ENCODE measurements at regions not wholly inside any gene's neighbourhood (a gene's known extent, or its start where the extent isn't known, plus 50 kb on each side); places are given as distances from the start of the nearest gene placed in this dataset.
A peak's percentile ranks its signal among the peaks of the same experiment; 100 is the strongest.
"Not testable (repeated sequence)": the region's sequence is repeated elsewhere in the genome, so short reads cannot be mapped to it uniquely, and the experiment has no call there.

- DNase-seq = no peak
Observed at GRCh38 chr1:5730272-5731109, 261.7 kb downstream of the NPHP4 start.

GRCh38 chr1:5729636-5730145 lies 262.5 kb downstream of the NPHP4 start:
- DNase-seq = no peak

DNA sequence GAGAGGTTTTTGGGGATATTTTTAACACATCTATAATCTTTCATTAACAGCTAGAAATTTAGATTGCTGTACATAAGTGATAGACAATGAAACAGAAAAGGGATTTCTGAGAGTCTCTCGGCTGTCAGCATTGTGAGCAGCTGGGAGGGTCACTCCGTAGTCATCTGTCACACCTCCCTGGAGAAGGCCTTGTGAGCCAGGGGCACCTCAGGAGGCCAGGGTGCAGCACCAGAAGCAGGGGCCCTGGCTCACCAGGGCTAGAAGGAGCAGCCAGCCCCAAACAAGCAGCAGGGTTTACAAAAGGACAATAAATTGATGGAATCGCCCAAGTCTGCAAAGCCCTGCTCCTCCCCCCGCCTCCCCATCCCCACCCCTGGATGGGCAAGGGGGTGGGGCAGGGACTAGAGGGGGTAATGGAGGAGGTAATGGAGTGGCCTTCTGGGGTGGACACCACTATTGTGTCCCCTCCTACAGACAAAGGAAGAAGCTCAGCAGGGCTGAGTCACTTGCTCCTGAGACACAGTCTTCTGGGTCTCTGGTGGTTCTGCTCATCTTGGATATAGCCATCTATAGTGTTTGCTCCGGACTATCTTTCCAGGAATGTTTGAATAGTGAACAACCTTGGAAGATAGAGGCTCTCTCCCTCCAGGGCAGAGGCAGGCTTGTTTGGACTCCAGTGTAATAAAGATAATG lies 263.4 kb downstream of the NPHP4 start:
- no peak for DNase-seq

DNA sequence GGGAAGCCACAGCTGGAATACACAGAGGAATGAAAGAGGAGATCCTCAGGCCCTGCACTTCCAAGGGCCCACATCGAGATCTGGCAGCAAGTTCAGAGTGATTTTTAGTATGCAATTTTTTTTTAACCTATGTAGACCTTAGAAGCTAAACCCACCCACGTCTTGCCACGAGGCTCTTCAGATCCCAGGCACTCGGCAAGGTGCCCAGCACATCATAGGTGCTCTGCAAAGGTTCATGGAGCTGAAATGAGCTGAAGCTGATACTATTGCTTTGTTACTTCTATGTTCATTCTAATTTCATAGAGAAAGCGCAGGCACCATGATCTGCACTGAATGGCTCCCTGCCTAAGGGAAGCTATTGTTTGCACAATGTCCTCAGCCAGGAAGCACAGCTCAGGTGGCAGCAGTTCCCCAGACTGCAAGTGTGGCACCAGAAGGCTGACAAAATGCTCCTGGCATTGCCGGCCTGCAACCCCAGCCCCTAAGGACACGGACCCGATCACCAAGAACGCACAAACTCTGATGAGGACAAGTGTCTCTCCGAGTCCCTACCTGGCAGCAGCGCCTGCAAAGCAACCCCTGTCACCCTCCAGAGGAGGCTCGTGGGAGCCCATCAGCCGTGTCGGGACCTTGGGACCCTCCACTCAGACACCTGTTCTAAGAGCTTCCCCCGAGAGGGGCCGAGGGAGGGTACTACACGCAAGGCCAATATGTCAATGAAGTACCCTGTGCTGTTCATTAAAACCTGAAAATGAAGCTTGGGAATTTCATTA lies 264.2 kb downstream of the NPHP4 start:
- no peak for DNase-seq

- no peak for DNase-seq
Observed at GRCh38 chr1:5727191-5727590, 265.0 kb downstream of the NPHP4 start.

DNA sequence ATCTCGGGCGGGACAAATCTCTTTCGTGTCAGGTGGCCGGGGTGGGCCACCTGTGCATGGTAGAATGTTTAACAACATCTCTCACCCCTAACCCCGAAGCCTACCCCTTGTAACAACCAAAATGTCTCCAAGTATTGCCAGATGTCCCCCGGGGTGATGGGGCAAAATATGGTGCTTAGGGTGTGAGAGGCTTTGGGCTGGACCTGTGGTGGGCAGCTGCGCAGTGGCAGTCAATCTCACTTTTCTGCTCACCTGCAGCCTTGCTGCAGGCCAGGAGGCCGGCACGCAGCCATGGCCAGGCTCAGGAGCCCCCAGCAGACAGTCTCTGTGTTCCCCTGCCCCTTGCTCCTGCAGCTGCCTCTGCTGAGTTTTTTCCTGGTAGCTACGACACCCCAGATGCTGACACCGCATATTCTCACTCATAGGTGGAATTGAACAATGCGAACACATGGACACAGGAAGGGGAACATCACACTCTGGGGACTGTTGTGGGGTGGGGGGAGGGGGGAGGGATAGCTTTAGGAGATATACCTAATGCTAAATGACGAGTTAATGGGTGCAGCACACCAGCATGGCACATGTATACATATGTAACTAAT lies 265.5 kb downstream of the NPHP4 start:
- not testable (repeated sequence) for DNase-seq

- no peak for DNase-seq
Observed at GRCh38 chr1:5725855-5726585, 266.2 kb downstream of the NPHP4 start.

GRCh38 chr1:5725406-5725805 lies 266.8 kb downstream of the NPHP4 start:
- DNase-seq = no peak

- no peak for DNase-seq
Observed at GRCh38 chr1:5724847-5725246, 267.4 kb downstream of the NPHP4 start.

DNA sequence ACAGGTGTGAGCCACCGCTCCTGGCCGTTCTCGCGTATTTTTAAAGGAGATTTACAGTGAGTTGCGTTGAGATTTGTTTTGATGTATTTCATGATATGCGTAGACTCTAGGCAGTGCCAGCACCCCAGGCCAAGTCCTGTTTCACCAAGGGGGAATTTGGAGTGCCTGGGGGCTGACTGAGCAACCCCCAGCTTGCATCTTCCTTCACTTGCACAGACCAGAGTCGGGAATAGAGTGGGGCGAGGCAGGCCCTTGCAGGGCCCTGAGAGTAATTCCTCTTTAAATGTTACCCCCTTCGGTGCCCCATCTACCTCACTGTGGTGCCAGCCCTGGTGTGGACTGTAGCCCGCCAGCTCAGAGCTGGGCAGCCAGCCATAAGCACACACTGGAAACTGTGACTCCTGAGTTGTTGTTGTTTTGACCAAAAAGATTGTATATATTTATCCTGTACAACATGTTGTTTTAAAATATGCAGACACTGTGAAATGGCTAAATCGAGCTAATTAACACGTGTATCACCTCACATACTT lies 269.5 kb downstream of the NPHP4 start:
- no peak for DNase-seq

DNA sequence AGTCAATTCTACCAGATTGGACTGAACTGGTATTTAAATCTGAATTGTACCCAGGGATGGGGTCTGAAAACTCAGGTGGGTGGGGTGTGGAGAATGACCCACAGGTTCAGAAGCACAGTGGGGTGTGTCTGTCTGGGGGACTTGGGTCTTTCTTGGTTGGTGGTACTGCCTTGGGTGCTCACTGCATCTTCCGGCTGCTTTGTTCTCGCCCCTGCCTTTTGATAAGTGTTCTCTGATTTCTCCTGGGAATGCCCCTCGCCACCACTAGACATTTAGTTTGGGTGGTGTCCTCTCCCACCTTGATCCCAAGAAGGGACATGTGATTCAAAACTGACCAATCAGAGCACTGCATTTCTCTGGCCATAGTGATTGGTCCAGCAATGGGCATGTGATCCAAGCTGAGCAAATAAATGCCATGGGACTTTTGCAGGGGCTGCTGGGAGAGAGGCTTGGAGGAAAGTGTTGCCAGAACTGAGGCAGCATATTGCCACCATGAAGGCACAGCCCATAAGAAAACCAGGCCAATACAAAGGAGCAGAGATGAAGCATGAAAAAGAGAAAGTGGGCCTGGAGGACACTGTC lies 270.5 kb downstream of the NPHP4 start:
- DNase-seq = no peak

- DNase-seq = no peak
Observed at GRCh38 chr1:5720936-5721335, 271.3 kb downstream of the NPHP4 start.

DNA sequence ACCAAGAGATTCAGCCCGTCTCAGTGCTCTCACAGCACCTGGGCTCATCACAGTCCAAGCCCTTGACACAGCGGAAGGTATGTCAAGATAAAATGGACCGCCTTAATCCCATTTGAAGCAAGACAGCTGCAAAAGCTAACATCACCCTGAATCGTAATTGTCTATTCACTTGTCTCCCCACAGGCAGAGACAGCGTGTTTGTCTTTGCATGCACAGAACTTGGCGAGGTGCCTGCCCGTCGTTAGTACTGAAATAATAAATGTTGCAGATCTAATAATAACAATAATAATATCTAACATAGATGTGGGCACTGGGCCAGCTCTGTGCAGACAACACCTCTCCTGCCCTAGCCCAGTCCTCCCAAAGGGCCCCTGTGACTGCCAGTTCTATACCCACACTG lies 271.7 kb downstream of the NPHP4 start:
- peak; percentile 36 for DNase-seq

- DNase-seq = no peak
Observed at GRCh38 chr1:5720045-5720444, 272.2 kb downstream of the NPHP4 start.

DNA sequence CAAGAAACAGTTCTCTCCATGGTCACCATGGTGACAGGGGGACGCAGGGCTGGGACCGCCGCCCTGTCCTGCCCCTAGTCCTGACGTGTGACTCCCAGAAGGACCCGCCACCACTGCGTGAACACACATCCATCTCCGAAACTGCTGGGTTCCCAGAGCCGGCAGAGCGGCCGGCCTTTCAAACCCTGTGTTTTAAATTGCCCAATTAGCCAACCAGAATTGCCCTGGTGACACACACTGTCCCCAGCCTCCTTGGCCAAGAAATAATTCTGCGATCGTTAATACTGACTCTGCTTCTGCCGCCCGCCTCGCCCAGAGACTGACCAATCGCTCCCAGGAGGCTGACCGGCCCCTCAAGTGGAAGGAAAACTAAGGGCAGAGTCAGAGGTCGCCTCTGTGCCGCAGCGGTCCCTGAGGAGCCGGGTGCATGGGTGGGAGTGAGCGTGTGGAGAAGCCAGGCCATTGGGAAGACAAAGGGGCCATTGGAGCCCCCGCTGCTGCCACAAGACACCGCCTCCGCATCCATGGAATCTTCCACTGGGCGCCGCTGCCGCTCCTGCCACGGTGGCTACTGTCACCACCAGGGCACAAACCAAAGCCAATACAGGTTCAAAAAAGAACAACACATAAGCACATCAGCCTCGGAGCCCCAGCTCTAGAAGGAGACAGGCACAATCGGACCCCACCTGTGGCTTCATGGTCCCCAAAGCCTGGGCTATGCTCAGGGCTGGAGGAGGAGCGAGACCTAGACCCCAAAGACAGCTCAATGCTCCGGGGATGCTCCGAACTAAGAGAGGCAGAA lies 273.2 kb downstream of the NPHP4 start:
- no peak for DNase-seq

GRCh38 chr1:5717031-5717682 lies 275.1 kb downstream of the NPHP4 start:
- no peak for DNase-seq

DNA sequence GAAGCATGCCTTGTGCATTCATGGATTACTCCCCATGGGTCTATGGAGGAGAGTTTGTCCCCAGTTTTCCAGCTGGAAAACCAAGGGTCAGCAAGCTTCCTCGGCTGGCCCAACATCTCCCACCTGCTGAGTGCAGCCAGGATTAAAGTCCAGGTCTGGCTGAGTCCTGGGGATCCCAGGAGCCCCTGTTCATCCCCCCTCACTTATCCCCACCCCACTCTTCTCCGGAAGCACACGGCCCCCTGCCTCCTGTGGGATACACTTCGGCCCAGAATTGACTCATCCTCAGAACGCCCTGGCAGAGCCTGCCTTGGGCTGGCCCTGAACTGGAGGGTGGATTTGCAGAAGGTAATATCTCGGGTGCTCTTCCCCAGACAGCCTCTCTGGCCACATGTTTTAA lies 276.1 kb downstream of the NPHP4 start:
- DNase-seq = no peak

- DNase-seq = no peak
Observed at GRCh38 chr1:5713101-5714010, 278.9 kb downstream of the NPHP4 start.

All from NCI-H1694 treated with DMSO at 0.1 percent for 48 hours (cell line).